HEK293 (cell line): ENCODE measurements at regions not wholly inside any gene's neighbourhood (a gene's known extent, or its start where the extent isn't known, plus 50 kb on each side); places are given as distances from the start of the nearest gene placed in this dataset.

Experiments
- CTCF ChIA-PET: fragments of 350-600 bp; formaldehyde crosslinking; extraction: SDS; loops from one replicate; lab custom pipeline; 2021; ENCODE audit warnings: antibody characterized with exemption; lab: Yijun Ruan, JAX
- POLR2A ChIA-PET: fragments of 300-600 bp; formaldehyde crosslinking; extraction: SDS; loops from one replicate; lab custom pipeline; 2020; ENCODE audit warnings: antibody characterized with exemption, inconsistent platforms; lab: Yijun Ruan, JAX
- H3K27ac ChIP-seq: fragments of 200-500 bp; sonication (Bioruptor generic); 2 replicates; pipeline ENCODE4 v1.5.1; 2014; ENCODE audit warnings: low read depth, low read length, control low read depth, inconsistent platforms; ENCODE audit errors: extremely low read depth
- H3K36me3 ChIP-seq, 2 experiments: fragments of 200-500 bp in 1 of 2; sonication (Bioruptor generic) in 1 of 2; 1 replicate in 1 of 2; 2 replicates in 1 of 2; pipeline ENCODE4 v1.5.1; 2014 to 2017; ENCODE audit warnings: inconsistent platforms in 2 of 2, low read length in 2 of 2; ENCODE audit not compliant: control insufficient read depth in 2 of 2, insufficient read depth in 1 of 2
- H3K4me1 ChIP-seq: fragments of 200-500 bp; sonication (Bioruptor generic); 2 replicates; pipeline ENCODE4 v1.5.1; 2014; ENCODE audit warnings: mild to moderate bottlenecking, low read length, inconsistent platforms; ENCODE audit not compliant: control insufficient read depth, insufficient read depth
- H3K4me3 ChIP-seq: 2 replicates; pipeline ENCODE4 v1.5.1; 2011; ENCODE audit warnings: low read depth, mild to moderate bottlenecking, control low read depth, low read length, moderate library complexity
- H3K9me3 ChIP-seq: fragments of 200-500 bp; sonication (Bioruptor generic); 2 replicates; pipeline ENCODE4 v1.5.1; 2014; ENCODE audit warnings: low read depth, low read length, inconsistent platforms; ENCODE audit not compliant: control insufficient read depth, insufficient read depth
- ATF2 ChIP-seq: fragments of 450-650 bp; formaldehyde crosslinking; IDR thresholded peaks from 2 replicates; pipeline ENCODE4 v1.5.1; 2016; ENCODE audit warnings: missing biosample characterization, missing genetic modification characterization, low read depth
- BCL11B ChIP-seq: fragments of 450-650 bp; formaldehyde crosslinking; IDR thresholded peaks from 2 replicates; pipeline ENCODE4 v1.5.1; 2016; ENCODE audit warnings: low read depth, missing biosample characterization, missing genetic modification characterization
- FEZF1 ChIP-seq: fragments of 450-650 bp; formaldehyde crosslinking; IDR thresholded peaks from 2 replicates; pipeline ENCODE4 v1.5.1; 2016; ENCODE audit warnings: missing biosample characterization, missing genetic modification characterization
- KLF16 ChIP-seq: fragments of 450-650 bp; formaldehyde crosslinking; IDR thresholded peaks from 2 replicates; pipeline ENCODE4 v1.5.1; 2017; ENCODE audit warnings: missing biosample characterization, missing genetic modification characterization
- OSR2 ChIP-seq: fragments of 450-650 bp; formaldehyde crosslinking; IDR thresholded peaks from 2 replicates; pipeline ENCODE4 v1.5.1; 2016; ENCODE audit warnings: missing biosample characterization, missing genetic modification characterization
- PRDM4 ChIP-seq: fragments of 450-650 bp; formaldehyde crosslinking; IDR thresholded peaks from 2 replicates; pipeline ENCODE4 v1.5.1; 2017; ENCODE audit warnings: missing biosample characterization, missing genetic modification characterization
- ZEB2 ChIP-seq: fragments of 450-650 bp; formaldehyde crosslinking; IDR thresholded peaks from 2 replicates; pipeline ENCODE4 v1.5.1; 2016; ENCODE audit warnings: missing biosample characterization, missing genetic modification characterization
- ZNF132 ChIP-seq: fragments of 450-650 bp; formaldehyde crosslinking; IDR thresholded peaks from 2 replicates; pipeline ENCODE4 v1.5.1; 2017; ENCODE audit warnings: missing biosample characterization, missing genetic modification characterization, borderline replicate concordance
- ZNF148 ChIP-seq: fragments of 450-650 bp; formaldehyde crosslinking; IDR thresholded peaks from 2 replicates; pipeline ENCODE4 v1.5.0; 2017; ENCODE audit warnings: missing biosample characterization, missing genetic modification characterization, borderline replicate concordance
- ZNF155 ChIP-seq: fragments of 450-650 bp; formaldehyde crosslinking; IDR thresholded peaks from 2 replicates; pipeline ENCODE4 v1.5.1; 2016; ENCODE audit warnings: missing biosample characterization, missing genetic modification characterization
- ZNF544 ChIP-seq: fragments of 450-650 bp; formaldehyde crosslinking; IDR thresholded peaks from 2 replicates; pipeline ENCODE4 v1.5.0; 2017; ENCODE audit warnings: missing biosample characterization, missing genetic modification characterization
- ZNF558 ChIP-seq: fragments of 450-650 bp; formaldehyde crosslinking; IDR thresholded peaks from 2 replicates; pipeline ENCODE4 v1.5.1; 2016; ENCODE audit warnings: missing biosample characterization, missing genetic modification characterization
- ZNF571 ChIP-seq: fragments of 450-650 bp; formaldehyde crosslinking; IDR thresholded peaks from 2 replicates; pipeline ENCODE4 v1.5.0; 2017; ENCODE audit warnings: missing biosample characterization, missing genetic modification characterization
- ZNF623 ChIP-seq: fragments of 450-650 bp; formaldehyde crosslinking; IDR thresholded peaks from 2 replicates; pipeline ENCODE4 v1.5.1; 2016; ENCODE audit warnings: missing biosample characterization, missing genetic modification characterization
- ZNF660 ChIP-seq: fragments of 450-650 bp; IDR thresholded peaks from 2 replicates; pipeline ENCODE4 v1.5.1; 2018; ENCODE audit warnings: missing biosample characterization, mild to moderate bottlenecking, missing genetic modification characterization
- ZNF701 ChIP-seq: fragments of 450-650 bp; formaldehyde crosslinking; IDR thresholded peaks from 2 replicates; pipeline ENCODE4 v1.5.1; 2016; ENCODE audit warnings: missing biosample characterization, missing genetic modification characterization
- ZNF776 ChIP-seq: fragments of 450-650 bp; formaldehyde crosslinking; IDR thresholded peaks from 2 replicates; pipeline ENCODE4 v1.5.0; 2017; ENCODE audit warnings: missing biosample characterization, missing genetic modification characterization, borderline replicate concordance
- TF ChIP-seq, protein P1 (sequence below): fragments of 450-650 bp; formaldehyde crosslinking; IDR thresholded peaks from 2 replicates; pipeline ENCODE4 v1.5.1; 2016; ENCODE audit warnings: missing biosample characterization, missing genetic modification characterization, borderline replicate concordance
- TF ChIP-seq, protein P2 (sequence below): fragments of 450-650 bp; formaldehyde crosslinking; IDR thresholded peaks from 2 replicates; pipeline ENCODE4 v1.5.1; 2016; ENCODE audit warnings: missing biosample characterization, missing genetic modification characterization

- ChIA-PET CTCF (no interaction called here), POLR2A (no interaction called here)
- Histone ChIP-seq H3K27ac (no peak overlapping the region), H3K9me3 (no peaks in the 10 kb centered on the region), H3K4me1 (no peaks in the 10 kb centered on the region), H3K36me3 (no peaks in the 10 kb centered on the region), H3K4me3 (no peak overlapping the region)
- TF ChIP-seq ZNF155 (tag by site-specific recombination) (no peak), KLF16 (tag by site-specific recombination) (no peak), ZNF544 (tag by site-specific recombination) (no peak), ZNF701 (no peak), OSR2 (tag by site-specific recombination) (no peak), PRDM4 (tag by site-specific recombination) (no peak)
- TF ChIP-seq, protein P1, sequence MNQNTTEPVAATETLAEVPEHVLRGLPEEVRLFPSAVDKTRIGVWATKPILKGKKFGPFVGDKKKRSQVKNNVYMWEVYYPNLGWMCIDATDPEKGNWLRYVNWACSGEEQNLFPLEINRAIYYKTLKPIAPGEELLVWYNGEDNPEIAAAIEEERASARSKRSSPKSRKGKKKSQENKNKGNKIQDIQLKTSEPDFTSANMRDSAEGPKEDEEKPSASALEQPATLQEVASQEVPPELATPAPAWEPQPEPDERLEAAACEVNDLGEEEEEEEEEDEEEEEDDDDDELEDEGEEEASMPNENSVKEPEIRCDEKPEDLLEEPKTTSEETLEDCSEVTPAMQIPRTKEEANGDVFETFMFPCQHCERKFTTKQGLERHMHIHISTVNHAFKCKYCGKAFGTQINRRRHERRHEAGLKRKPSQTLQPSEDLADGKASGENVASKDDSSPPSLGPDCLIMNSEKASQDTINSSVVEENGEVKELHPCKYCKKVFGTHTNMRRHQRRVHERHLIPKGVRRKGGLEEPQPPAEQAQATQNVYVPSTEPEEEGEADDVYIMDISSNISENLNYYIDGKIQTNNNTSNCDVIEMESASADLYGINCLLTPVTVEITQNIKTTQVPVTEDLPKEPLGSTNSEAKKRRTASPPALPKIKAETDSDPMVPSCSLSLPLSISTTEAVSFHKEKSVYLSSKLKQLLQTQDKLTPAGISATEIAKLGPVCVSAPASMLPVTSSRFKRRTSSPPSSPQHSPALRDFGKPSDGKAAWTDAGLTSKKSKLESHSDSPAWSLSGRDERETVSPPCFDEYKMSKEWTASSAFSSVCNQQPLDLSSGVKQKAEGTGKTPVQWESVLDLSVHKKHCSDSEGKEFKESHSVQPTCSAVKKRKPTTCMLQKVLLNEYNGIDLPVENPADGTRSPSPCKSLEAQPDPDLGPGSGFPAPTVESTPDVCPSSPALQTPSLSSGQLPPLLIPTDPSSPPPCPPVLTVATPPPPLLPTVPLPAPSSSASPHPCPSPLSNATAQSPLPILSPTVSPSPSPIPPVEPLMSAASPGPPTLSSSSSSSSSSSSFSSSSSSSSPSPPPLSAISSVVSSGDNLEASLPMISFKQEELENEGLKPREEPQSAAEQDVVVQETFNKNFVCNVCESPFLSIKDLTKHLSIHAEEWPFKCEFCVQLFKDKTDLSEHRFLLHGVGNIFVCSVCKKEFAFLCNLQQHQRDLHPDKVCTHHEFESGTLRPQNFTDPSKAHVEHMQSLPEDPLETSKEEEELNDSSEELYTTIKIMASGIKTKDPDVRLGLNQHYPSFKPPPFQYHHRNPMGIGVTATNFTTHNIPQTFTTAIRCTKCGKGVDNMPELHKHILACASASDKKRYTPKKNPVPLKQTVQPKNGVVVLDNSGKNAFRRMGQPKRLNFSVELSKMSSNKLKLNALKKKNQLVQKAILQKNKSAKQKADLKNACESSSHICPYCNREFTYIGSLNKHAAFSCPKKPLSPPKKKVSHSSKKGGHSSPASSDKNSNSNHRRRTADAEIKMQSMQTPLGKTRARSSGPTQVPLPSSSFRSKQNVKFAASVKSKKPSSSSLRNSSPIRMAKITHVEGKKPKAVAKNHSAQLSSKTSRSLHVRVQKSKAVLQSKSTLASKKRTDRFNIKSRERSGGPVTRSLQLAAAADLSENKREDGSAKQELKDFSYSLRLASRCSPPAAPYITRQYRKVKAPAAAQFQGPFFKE (tag by site-specific recombination) = no peak
These were observed 910.7 kb upstream of the CNTN5 start for GRCh38 chr11:98110030-98110429.

GRCh38 chr11:98115873-98116272 lies 904.9 kb upstream of the CNTN5 start:
- Histone ChIP-seq H3K36me3 (no peaks in the 10 kb centered on the region), H3K9me3 (no peaks in the 10 kb centered on the region)
- ChIA-PET CTCF (interaction anchor here (0.6 kb wide), 1 partner anchor 1994 kb away, joined by 3 read pairs; no protein-coding TSS in a partner anchor), POLR2A (no interaction called here)
- TF ChIP-seq ATF2 (tag by site-specific recombination) = no peak
- TF ChIP-seq, protein P2, sequence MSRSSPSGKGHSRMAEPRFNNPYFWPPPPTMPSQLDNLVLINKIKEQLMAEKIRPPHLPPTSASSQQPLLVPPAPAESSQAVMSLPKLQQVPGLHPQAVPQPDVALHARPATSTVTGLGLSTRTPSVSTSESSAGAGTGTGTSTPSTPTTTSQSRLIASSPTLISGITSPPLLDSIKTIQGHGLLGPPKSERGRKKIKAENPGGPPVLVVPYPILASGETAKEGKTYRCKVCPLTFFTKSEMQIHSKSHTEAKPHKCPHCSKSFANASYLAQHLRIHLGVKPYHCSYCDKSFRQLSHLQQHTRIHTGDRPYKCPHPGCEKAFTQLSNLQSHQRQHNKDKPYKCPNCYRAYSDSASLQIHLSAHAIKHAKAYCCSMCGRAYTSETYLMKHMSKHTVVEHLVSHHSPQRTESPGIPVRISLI (tag by site-specific recombination) = no peak
- no peak for TF ChIP-seq ZNF776 (tag by site-specific recombination)
- TF ChIP-seq ZNF148 (tag by site-specific recombination) = no peak
- TF ChIP-seq FEZF1 (tag by site-specific recombination) = no peak
- TF ChIP-seq ZNF571 = no peak
- no peak for TF ChIP-seq ZNF660 (tag by site-specific recombination)
- no peak for TF ChIP-seq ZNF623 (tag by site-specific recombination)
- no peak for TF ChIP-seq ZEB2 (tag by site-specific recombination)
- TF ChIP-seq ZNF558 (tag by site-specific recombination) = no peak
- no peak for TF ChIP-seq ZNF132 (tag by site-specific recombination)
- no peak for TF ChIP-seq BCL11B (tag by site-specific recombination)
- TF ChIP-seq, all 188 proteins: peak for 0
- Histone ChIP-seq H3K27ac (no peak overlapping the region), H3K4me1 (no peaks in the 10 kb centered on the region), H3K4me3 (no peak overlapping the region)
